GM10248 (cell line): ENCODE measurements at regions not wholly inside any gene's neighbourhood (a gene's known extent, or its start where the extent isn't known, plus 50 kb on each side); places are given as distances from the start of the nearest gene placed in this dataset.

ENCODE experiments used
- CTCF ChIA-PET: fragments of 300-600 bp; sonication (Branson Sonifier 250); formaldehyde crosslinking; extraction: SDS; loops from one replicate; lab custom pipeline; 2021; ENCODE audit warnings: antibody characterized with exemption; lab: Yijun Ruan, JAX
- POLR2A ChIA-PET: fragments of 350-650 bp; sonication (Branson Sonifier 250); formaldehyde crosslinking; extraction: SDS; loops from one replicate; lab custom pipeline; 2020; ENCODE audit warnings: antibody characterized with exemption; lab: Yijun Ruan, JAX
- DNase-seq: peaks from one replicate; pipeline ENCODE4 v3.0.0; 2012; ENCODE audit errors: extremely low spot score
- CTCF ChIP-seq: IDR thresholded peaks from 2 replicates; pipeline ENCODE4 v1.5.1; 2012; ENCODE audit warnings: mild to moderate bottlenecking, low read depth; ENCODE audit errors: extremely low read depth, missing control alignments, control extremely low read depth

GRCh38 chr1:213381572-213382084 is 330.6 kb downstream of the RPS6KC1 start:
- ChIA-PET CTCF (interaction anchor here (1.2 to 1.3 kb wide), 2 partner anchors 13 to 742 kb away, joined by 3 read pairs; no protein-coding TSS in a partner anchor), POLR2A (no interaction called here)
- no peak for DNase-seq
- TF ChIP-seq CTCF = no peak

GRCh38 chr1:213383465-213383864 is 332.4 kb downstream of the RPS6KC1 start:
- ChIA-PET CTCF (no interaction called here), POLR2A (no interaction called here)
- TF ChIP-seq CTCF = no peak
- DNase-seq = no peak

- DNase-seq = no peak
- ChIA-PET CTCF (interaction anchor here (1.2 to 1.3 kb wide), 2 partner anchors 11 to 15 kb away, joined by 3 read pairs; no protein-coding TSS in a partner anchor), POLR2A (no interaction called here)
- no peak for TF ChIP-seq CTCF
These were observed 334.2 kb downstream of the RPS6KC1 start for GRCh38 chr1:213385201-213385600.

- POLR2A ChIA-PET = no interaction called here
- DNase-seq = no peak
These were observed 334.8 kb downstream of the RPS6KC1 start for GRCh38 chr1:213385806-213386324.

GRCh38 chr1:213387380-213388015 is 336.5 kb downstream of the RPS6KC1 start:
- ChIA-PET POLR2A (no interaction called here), CTCF (interaction anchor here (1.7 kb wide), 1 partner anchor 12 kb away, joined by 4 read pairs; no protein-coding TSS in a partner anchor)
- DNase-seq = no peak
- no peak for TF ChIP-seq CTCF

More at GRCh38 chr1:213385806-213386324, 334.8 kb downstream of the RPS6KC1 start:
- CTCF ChIA-PET = interaction anchor here (1.2 to 1.3 kb wide), 2 partner anchors 11 to 14 kb away, joined by 3 read pairs; no protein-coding TSS in a partner anchor
- TF ChIP-seq CTCF = no peak

- ChIA-PET POLR2A (no interaction called here), CTCF (interaction anchor here (1.7 kb wide), 1 partner anchor 11 kb away, joined by 4 read pairs; no protein-coding TSS in a partner anchor)
- no peak for TF ChIP-seq CTCF
- no peak for DNase-seq
These were observed 337.2 kb downstream of the RPS6KC1 start for GRCh38 chr1:213388199-213388598.
